D721Med (cell line): ENCODE measurements at regions not wholly inside any gene's neighbourhood (a gene's known extent, or its start where the extent isn't known, plus 50 kb on each side); places are given as distances from the start of the nearest gene placed in this dataset.

Source experiments
- DNase-seq: peaks from one replicate; pipeline ENCODE4 v3.0.0; 2011; ENCODE audit warnings: low spot score; ENCODE audit not compliant: insufficient read length
- FAIRE-seq: peaks from 2 replicates; lab custom pipeline; 2011; peaks lifted over from hg19 to GRCh38; lab: Jason Lieb, UNC
- CTCF ChIP-seq: IDR thresholded peaks from 2 replicates; pipeline ENCODE4 v1.5.1; 2012; ENCODE audit warnings: mild to moderate bottlenecking, control low read depth; ENCODE audit not compliant: insufficient read depth; ENCODE audit errors: missing control alignments

- DNase-seq = no peak
- FAIRE-seq = no peak
- TF ChIP-seq CTCF = no peak
Observed at GRCh38 chr7:84647797-84648757, 453.5 kb upstream of the SEMA3A start.

DNA sequence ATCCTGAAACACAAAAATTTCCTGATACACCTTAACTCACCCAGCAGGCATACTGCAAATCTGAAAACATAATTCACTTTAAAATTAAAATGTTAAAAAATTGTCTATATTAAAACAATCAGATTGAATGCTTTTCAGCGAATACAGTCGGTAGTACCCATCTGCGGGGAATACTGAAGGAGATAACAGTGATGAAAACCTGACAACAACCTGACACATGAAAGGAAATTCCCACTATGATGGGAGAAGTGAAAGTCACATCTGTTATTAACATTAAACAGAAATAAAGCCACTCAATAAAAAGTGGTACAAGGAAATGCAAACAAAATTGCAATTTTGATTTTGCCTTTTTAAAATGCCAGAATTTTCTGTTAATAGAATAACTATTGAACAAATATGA lies 448.0 kb upstream of the SEMA3A start:
- DNase-seq (no peak), FAIRE-seq (no peak)
- TF ChIP-seq CTCF = no peak

DNA sequence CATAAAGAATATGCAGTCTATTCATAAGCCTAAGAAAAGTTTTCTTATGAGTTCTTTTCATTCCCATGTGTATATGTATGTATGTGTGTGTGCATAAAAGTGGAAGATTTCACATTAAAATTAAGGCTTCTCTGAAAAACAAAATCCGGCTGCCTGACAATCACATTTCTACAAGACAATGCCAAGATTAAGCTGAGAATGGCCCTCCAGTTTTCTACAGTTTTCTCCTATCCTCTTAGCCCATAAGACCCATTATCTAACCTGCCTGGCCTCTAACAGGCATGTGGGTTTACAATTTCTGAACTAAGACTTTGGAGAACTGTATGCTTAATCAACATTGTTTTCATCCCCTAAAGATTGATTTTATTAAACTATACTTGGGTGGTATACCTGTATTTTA lies 446.0 kb upstream of the SEMA3A start:
- no peak for FAIRE-seq
- no peak for DNase-seq
- TF ChIP-seq CTCF = no peak

GRCh38 chr7:84638339-84638697 lies 443.7 kb upstream of the SEMA3A start:
- no peak for FAIRE-seq

DNA sequence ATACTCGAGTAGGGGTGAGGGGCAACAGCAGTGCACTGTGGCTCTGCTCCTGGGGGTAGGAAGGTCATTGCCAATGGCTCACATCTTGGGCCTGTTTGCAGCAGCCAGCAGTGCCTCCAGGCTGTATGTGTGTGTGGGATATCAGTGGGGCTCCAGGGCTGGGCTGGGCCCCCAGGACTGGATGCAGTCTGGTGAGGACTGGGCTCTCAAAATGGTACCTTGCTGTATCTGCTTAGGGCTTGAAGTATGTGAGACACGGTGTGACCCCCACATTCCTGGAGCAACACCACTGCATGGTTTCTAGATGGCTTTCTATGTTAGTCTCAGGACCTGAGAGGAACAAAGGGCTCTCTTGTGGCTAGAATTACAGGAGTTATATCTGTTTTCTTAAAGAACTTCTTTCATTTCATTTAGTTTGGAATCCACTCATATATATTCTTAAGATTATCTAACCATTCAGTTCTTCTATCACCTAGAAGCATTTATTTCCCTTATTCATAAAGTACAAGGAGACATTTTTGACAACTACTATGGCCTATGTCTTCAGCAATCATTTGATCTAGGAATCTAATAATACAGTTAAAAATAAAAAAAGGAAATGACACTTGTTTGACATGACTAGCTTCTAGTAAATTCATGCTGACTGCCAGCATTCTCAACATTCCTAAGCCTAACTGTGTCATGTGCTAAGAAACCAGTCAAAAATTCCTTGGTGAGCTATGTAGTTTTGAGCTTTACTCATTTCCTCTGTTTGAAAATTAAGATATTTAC lies 443.2 kb upstream of the SEMA3A start:
- no peak for DNase-seq
- no peak for FAIRE-seq
- TF ChIP-seq CTCF = no peak

More at GRCh38 chr7:84638339-84638697, 443.7 kb upstream of the SEMA3A start:
- no peak for TF ChIP-seq CTCF
- DNase-seq = no peak

- DNase-seq (no peak), FAIRE-seq (no peak)
- TF ChIP-seq CTCF = no peak
Observed at GRCh38 chr7:84631913-84632312, 437.3 kb upstream of the SEMA3A start.
